Activated T-cell treated with anti-CD3 and anti-CD28 coated beads for 48 hours (primary cell): ENCODE measurements at regions not wholly inside any gene's neighbourhood (a gene's known extent, or its start where the extent isn't known, plus 50 kb on each side); places are given as distances from the start of the nearest gene placed in this dataset.
"Not testable (repeated sequence)": the region's sequence is repeated elsewhere in the genome, so short reads cannot be mapped to it uniquely, and the experiment has no call there.

ENCODE experiments used
- DNase-seq: peaks from one replicate; pipeline ENCODE4 v3.0.0-alpha.2; 2020; ENCODE audit warnings: low read depth

GRCh38 chr2:144801325-144801724 is 281.4 kb upstream of the ZEB2 start:
- no peak for DNase-seq

- DNase-seq: no peak
Measured at GRCh38 chr2:144798989-144799388, 279.1 kb upstream of the ZEB2 start.

DNA sequence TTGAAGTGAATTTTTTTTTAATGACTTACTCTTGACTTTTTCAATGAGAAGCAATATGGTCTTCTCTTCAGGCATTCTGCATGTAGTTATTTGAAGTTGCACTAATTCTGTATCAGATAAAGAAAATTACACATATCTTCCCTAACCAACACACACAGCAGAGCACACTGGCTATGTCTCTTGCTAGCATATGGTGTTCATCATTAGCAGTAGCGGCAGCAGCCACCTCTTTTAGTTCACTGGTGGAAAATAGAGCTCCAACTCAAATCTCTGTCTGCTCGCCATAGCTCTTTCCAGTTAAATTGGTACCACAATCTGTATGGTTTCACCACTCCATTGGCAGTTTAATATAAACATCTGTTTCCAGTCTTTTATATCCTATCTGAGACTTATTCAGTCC is 278.1 kb upstream of the ZEB2 start:
- no peak for DNase-seq

- DNase-seq: no peak
Measured at GRCh38 chr2:144796936-144797335, 277.0 kb upstream of the ZEB2 start.

- DNase-seq: no peak
Measured at GRCh38 chr2:144796164-144796563, 276.2 kb upstream of the ZEB2 start.

GRCh38 chr2:144785253-144785652 is 265.3 kb upstream of the ZEB2 start:
- DNase-seq: no peak

DNA sequence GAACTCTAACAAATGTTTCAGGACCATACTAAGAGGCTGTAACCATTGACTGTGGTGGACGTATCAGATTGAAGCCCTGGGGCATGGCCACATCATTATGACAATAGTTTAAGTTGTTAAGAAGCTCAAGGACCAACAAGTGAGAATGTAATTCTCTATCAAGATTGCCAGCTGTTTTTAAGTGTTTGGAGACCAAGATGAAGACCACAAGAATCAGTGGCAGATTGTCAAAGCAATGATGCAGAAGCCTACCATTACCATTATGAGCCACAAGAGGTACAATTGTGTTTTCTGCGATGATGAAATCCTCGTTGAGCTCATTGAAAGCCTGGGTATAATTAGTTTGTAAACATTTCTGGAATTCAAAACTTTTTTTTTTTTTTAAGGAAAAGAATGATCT is 261.1 kb upstream of the ZEB2 start:
- DNase-seq: no peak

DNA sequence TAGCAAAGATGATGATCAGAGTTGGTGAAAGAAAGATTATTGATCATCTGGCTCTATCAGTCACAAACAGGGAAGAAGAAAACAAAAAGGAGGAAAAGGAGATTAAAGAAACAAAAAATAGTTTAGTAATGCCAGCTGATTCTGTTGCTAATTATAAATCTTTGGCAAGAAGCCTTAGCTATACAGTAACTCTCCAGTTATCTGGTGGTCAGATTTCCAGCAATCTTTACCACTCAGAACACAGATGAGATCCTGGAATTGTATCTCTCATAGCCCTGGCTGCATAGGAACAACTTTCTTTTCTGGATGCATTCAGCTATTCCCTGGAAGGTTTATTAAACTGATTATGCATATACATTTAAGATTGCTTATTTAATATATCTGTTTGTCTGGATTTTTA is 256.8 kb upstream of the ZEB2 start:
- DNase-seq: no peak

- DNase-seq: no peak
Measured at GRCh38 chr2:144774809-144775208, 254.9 kb upstream of the ZEB2 start.

GRCh38 chr2:144771348-144771747 is 251.4 kb upstream of the ZEB2 start:
- no peak for DNase-seq

DNA sequence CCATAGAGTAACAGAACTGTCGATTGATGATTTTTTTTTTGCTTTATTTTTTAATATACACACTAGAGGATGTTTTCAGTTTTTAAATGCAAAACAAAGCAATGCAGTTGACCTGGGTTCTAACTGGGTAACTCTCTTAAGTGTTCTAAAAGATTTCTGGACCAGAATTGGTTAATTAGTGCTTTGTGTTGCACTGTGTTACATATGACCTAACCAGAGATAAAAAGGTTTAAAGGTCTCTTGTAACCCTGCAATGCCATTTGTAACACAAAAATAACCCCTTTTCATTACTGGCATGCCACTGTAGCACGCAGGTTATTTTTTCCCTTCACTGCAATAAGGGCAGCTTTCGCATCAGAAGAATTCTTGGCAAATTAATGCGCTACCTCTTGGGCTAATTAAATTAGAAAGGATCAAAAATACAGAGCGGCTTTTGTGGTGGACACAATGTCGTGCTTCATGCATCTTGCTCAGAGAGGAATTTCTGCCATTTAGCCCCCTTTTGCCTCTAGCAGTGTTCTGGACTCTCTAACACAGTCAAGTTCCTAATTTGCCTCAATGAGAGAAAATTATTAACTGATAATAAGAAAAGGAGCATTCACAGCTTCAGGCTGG is 250.8 kb upstream of the ZEB2 start:
- no peak for DNase-seq

- not testable (repeated sequence) for DNase-seq
Measured at GRCh38 chr2:144760939-144761338, 241.0 kb upstream of the ZEB2 start.

- no peak for DNase-seq
Measured at GRCh38 chr2:144759746-144760145, 239.8 kb upstream of the ZEB2 start.

GRCh38 chr2:144758196-144758595 is 238.3 kb upstream of the ZEB2 start:
- not testable (repeated sequence) for DNase-seq

- DNase-seq: no peak
Measured at GRCh38 chr2:144753416-144753815, 233.5 kb upstream of the ZEB2 start.

GRCh38 chr2:144751142-144751905 is 231.4 kb upstream of the ZEB2 start:
- no peak for DNase-seq

GRCh38 chr2:144749188-144749587 is 229.3 kb upstream of the ZEB2 start:
- DNase-seq: no peak

DNA sequence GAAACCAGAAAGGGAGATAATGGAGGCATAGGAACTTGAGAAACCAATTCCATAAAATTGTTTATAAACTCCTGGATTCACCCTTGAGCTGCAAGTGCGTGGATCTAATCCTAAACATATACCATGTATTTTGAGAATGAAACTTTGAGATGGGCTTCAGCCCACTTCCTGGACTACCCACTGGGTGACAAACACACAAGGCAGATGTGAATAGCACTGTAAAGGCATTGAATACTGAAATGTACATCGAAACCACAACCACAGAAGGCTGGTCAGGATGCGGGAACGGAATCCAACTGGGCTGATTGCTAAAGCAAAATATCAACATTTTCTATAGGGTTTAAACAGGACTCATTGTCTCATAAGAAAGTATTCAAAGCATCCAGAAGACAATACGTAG is 228.5 kb upstream of the ZEB2 start:
- DNase-seq: no peak

- no peak for DNase-seq
Measured at GRCh38 chr2:144747571-144747970, 227.7 kb upstream of the ZEB2 start.

DNA sequence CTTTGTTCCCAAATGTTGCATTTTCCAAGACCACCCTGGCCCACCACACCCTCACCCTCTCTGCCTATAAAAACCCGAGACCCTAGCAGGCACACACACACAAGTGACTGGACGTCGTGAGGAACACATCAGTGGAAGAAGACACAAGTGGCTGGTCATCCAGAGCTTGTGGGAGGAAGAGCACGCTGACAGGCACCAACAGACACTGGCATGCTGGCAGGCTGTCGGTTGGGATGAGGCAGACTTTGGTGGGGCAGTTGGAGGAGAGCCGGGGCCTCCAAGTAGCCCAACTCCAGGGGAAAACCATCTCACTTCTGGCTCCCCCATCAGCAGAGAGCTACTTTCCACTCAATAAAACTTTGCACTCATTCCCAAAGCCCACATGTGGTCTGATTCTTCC is 225.5 kb upstream of the ZEB2 start:
- no peak for DNase-seq

- no peak for DNase-seq
Measured at GRCh38 chr2:144738749-144739148, 218.8 kb upstream of the ZEB2 start.

GRCh38 chr2:144730711-144731110 is 210.8 kb upstream of the ZEB2 start:
- no peak for DNase-seq

- DNase-seq: not testable (repeated sequence)
Measured at GRCh38 chr2:144724460-144724859, 204.5 kb upstream of the ZEB2 start.

- no peak for DNase-seq
Measured at GRCh38 chr2:144718376-144718775, 198.5 kb upstream of the ZEB2 start.
